ENCODE measurements at regions not wholly inside any gene's neighbourhood (a gene's known extent, or its start where the extent isn't known, plus 50 kb on each side); places are given as distances from the start of the nearest gene placed in this dataset.

- TF ChIP-seq EZH2 (IDR thresholded peaks at IDR 0.05) (no peak), CTCF (IDR thresholded peaks at IDR 0.05) (no peak), EZH2phosphoT487 (IDR thresholded peaks at IDR 0.05) (no peak)
These were observed 113.9 kb upstream of the CST7 start for GRCh38 chr20:24835195-24835594.

Measured in neural progenitor cell (in vitro differentiated cells).